Liver (tissue), 3 donors: ENCODE measurements at regions not wholly inside any gene's neighbourhood (a gene's known extent, or its start where the extent isn't known, plus 50 kb on each side); places are given as distances from the start of the nearest gene placed in this dataset.
A peak's percentile ranks its signal among the peaks of the same experiment; 100 is the strongest.

Source experiments
- ATF3 ChIP-seq: IDR thresholded peaks from 2 replicates; pipeline ENCODE4 v1.6.1; 2016; ENCODE audit warnings: antibody characterized with exemption
- CTCF ChIP-seq: fragments of 150-350 bp; IDR thresholded peaks from 2 replicates; pipeline ENCODE4 v1.5.1; 2017; ENCODE audit warnings: improper control_type of control experiment, low read depth, low read length; ENCODE audit not compliant: missing input control
- GABPA ChIP-seq, 2 donors: IDR thresholded peaks in 1 of 2; conservative IDR thresholded peaks in 1 of 2; 2 replicates each; pipeline ENCODE4 v1.6.1; 2016; ENCODE audit warnings: antibody characterized with exemption in 2 of 2, mild to moderate bottlenecking in 1 of 2, moderate library complexity in 1 of 2
- HNF4A ChIP-seq, 2 donors: conservative IDR thresholded peaks; 2 replicates each; pipeline ENCODE4 v1.6.1; 2016; ENCODE audit warnings: antibody characterized with exemption in 2 of 2, mild to moderate bottlenecking in 2 of 2
- RAD21 ChIP-seq, 2 donors: IDR thresholded peaks; 2 replicates each; pipeline ENCODE4 v1.6.1; 2016; ENCODE audit warnings: antibody characterized with exemption in 2 of 2, mild to moderate bottlenecking in 2 of 2
- RXRA ChIP-seq, 2 donors: IDR thresholded peaks; 2 replicates each; pipeline ENCODE4 v1.6.1; 2017 to 2018; ENCODE audit warnings: antibody characterized with exemption in 2 of 2, mild to moderate bottlenecking in 1 of 2
- YY1 ChIP-seq: IDR thresholded peaks from 2 replicates; pipeline ENCODE4 v1.6.1; 2016; ENCODE audit warnings: antibody characterized with exemption, mild to moderate bottlenecking
- ZBTB33 ChIP-seq: IDR thresholded peaks from 2 replicates; pipeline ENCODE4 v1.6.1; 2016; ENCODE audit warnings: antibody characterized with exemption
- donor health status: healthy.
- donor health status: healthy.

GRCh38 chr2:21754164-21754788 lies 630.5 kb downstream of the TDRD15 start:
- peak; percentile 24 for TF ChIP-seq CTCF
- TF ChIP-seq RAD21 (IDR thresholded peaks at IDR 0.05), result peak; percentile 48 to 58
- no peak for TF ChIP-seq RXRA (IDR thresholded peaks at IDR 0.05)
- TF ChIP-seq YY1, result no peak
- TF ChIP-seq ZBTB33, result no peak
- TF ChIP-seq ATF3, result no peak
- TF ChIP-seq GABPA (IDR thresholded peaks at IDR 0.05 in 1 of 2, conservative IDR thresholded peaks at IDR 0.05 in 1 of 2), result no peak
- no peak for TF ChIP-seq HNF4A (conservative IDR thresholded peaks at IDR 0.05)
